Breast epithelium (tissue), 3 donors: ENCODE measurements at regions not wholly inside any gene's neighbourhood (a gene's known extent, or its start where the extent isn't known, plus 50 kb on each side); places are given as distances from the start of the nearest gene placed in this dataset.

Experiments used
- CTCF ChIP-seq, 3 donors: fragments of 450-650 bp; IDR thresholded peaks; one replicate each; pipeline ENCODE4 v1.5.1; 2016 to 2017; ENCODE audit warnings: antibody characterized with exemption in 3 of 3, mild to moderate bottlenecking in 3 of 3, moderate library complexity in 3 of 3
- POLR2AphosphoS5 ChIP-seq, 3 donors: sonication (generic); formaldehyde crosslinking; IDR thresholded peaks; one replicate each; pipeline ENCODE4 v1.6.1; 2017; ENCODE audit warnings: antibody characterized with exemption in 3 of 3

GRCh38 chr21:16866851-16867250, 646.0 kb upstream of the CXADR start:
- TF ChIP-seq CTCF (IDR thresholded peaks at IDR 0.05), result no peak
- no peak for TF ChIP-seq POLR2AphosphoS5 (IDR thresholded peaks at IDR 0.05)
